Stimulated activated naive B cell treated with anti-CD40 and anti-IgM and Interleukin-4, amounts not matched to agents 10 μg/mL and 1 μg/mL and 100 μg/mL, for 72 hours (primary cell): ENCODE measurements at regions not wholly inside any gene's neighbourhood (a gene's known extent, or its start where the extent isn't known, plus 50 kb on each side); places are given as distances from the start of the nearest gene placed in this dataset.
"Not testable (repeated sequence)": the region's sequence is repeated elsewhere in the genome, so short reads cannot be mapped to it uniquely, and the experiment has no call there.

Source experiments
- ATAC-seq, 2 donors: fragments of 150-1000 bp; cut with Tn5 transposase; replicated peaks; 2 replicates each; pipeline ENCODE4 v1.10.0; 2021; ENCODE audit warnings: moderate library complexity in 1 of 2
- DNase-seq: peaks from one replicate; pipeline ENCODE4 v3.0.0; 2021
- H3K27ac Mint-ChIP-seq: one replicate; pipeline ENCODE4 v1.8.0; 2022; ENCODE audit warnings: mild to moderate bottlenecking, mixed read lengths
- H3K27me3 Mint-ChIP-seq, 2 donors: one replicate each; pipeline ENCODE4 v1.8.0; 2022; ENCODE audit warnings: mixed read lengths in 2 of 2
- H3K36me3 Mint-ChIP-seq, 2 donors: one replicate each; pipeline ENCODE4 v1.8.0; 2022; ENCODE audit warnings: mixed read lengths in 2 of 2, mild to moderate bottlenecking in 1 of 2
- H3K4me1 Mint-ChIP-seq, 2 donors: one replicate each; pipeline ENCODE4 v1.8.0; 2022; ENCODE audit warnings: mixed read lengths in 2 of 2, mild to moderate bottlenecking in 1 of 2
- H3K4me3 Mint-ChIP-seq, 2 donors: one replicate each; pipeline ENCODE4 v1.8.0; 2022; ENCODE audit warnings: mild to moderate bottlenecking in 2 of 2, mixed read lengths in 2 of 2, moderate library complexity in 1 of 2
- H3K9me3 Mint-ChIP-seq, 2 donors: one replicate each; pipeline ENCODE4 v1.8.0; 2022; ENCODE audit warnings: mixed read lengths in 2 of 2, mild to moderate bottlenecking in 1 of 2

DNA sequence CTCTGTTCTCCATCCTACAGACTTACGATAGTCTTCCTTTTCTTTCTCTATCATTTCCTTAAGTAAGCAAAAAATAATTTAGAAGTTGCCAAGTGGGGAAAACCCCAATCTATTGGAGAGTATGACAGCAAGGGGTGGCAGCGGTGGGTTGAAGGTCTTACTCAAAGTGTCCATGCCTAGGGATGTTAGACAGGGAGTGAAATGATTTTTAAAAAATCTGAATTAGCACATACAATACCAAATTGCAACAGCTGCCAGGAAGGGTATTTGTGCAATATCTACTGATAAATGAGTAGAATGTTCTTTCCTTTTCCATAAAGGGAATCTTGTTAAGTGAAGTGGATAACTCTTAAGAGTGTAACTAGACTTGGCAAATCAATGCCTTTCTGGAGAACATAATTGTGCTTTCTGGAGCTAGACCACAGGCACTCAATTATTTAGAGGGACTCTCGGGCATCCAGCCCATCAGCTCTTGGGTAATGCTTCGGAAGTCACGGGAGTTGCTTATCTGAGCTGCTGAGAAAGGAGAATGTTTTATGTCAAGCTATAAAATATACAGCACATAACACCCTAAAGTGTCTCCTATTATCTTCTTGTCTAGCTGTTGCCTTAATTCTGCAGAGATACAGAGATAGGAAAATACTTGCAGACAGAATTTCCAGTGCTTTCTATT, 151.5 kb downstream of the KCNJ2 start:
- Mint-ChIP-seq H3K36me3 (no peaks in the 10 kb centered on the region), H3K27ac (no peak overlapping the region), H3K4me3 (no peak overlapping the region), H3K4me1 (no peaks in the 10 kb centered on the region), H3K27me3 (peaks cover 8 to 10% of the 10 kb centered on the region in 2 donors), H3K9me3 (peaks cover 0 to 4% of the 10 kb centered on the region in 2 donors)
- DNase-seq (no peak), ATAC-seq (no peak)

DNA sequence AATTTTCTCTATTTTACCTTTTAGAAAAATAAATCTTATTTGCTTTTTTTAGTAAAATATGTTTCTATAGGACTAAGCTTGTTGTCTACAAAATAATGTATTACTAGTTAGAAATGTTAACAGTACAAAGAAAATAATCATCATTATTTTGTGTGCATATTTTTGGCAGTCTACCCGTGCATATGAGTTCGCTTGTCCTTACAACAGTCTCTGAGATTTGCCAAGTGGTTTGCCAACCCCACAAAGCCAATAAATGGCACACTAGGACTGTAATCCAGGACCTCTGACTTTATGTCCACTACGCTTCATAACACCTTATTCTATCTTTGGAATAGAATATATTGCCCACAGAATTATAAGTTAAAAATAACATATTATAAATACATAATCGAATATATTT, 152.0 kb downstream of the KCNJ2 start:
- Mint-ChIP-seq H3K4me3 (no peak overlapping the region), H3K36me3 (no peaks in the 10 kb centered on the region), H3K27ac (no peak overlapping the region), H3K4me1 (no peaks in the 10 kb centered on the region), H3K27me3 (peaks cover 8 to 10% of the 10 kb centered on the region in 2 donors), H3K9me3 (peaks cover 0 to 4% of the 10 kb centered on the region in 2 donors)
- ATAC-seq (no peak), DNase-seq (no peak)

DNA sequence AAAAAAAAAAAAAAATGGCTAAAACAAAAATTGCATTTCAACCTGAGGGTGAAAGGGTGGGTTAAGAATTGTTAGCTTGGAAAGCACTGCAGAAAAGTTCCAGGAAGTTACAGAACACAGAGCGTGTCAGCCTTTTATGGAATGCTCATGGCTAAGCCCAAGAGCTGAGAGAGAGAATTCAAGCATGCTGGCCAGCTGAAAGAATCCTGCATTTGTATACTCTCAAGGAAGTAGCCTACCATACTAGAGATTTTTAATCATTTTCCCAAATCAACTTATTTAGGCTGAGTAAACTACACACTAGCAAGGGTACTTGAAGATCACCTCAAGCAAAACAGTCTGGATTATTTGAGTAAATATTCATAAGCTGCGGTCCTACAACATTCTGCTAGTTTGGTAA, 153.9 kb downstream of the KCNJ2 start:
- Mint-ChIP-seq H3K27me3 (peaks cover 8 to 10% of the 10 kb centered on the region in 2 donors), H3K27ac (no peak overlapping the region), H3K36me3 (no peaks in the 10 kb centered on the region), H3K4me3 (no peak overlapping the region), H3K4me1 (no peaks in the 10 kb centered on the region), H3K9me3 (peaks cover 0 to 4% of the 10 kb centered on the region in 2 donors)
- no peak for DNase-seq
- no peak for ATAC-seq

DNA sequence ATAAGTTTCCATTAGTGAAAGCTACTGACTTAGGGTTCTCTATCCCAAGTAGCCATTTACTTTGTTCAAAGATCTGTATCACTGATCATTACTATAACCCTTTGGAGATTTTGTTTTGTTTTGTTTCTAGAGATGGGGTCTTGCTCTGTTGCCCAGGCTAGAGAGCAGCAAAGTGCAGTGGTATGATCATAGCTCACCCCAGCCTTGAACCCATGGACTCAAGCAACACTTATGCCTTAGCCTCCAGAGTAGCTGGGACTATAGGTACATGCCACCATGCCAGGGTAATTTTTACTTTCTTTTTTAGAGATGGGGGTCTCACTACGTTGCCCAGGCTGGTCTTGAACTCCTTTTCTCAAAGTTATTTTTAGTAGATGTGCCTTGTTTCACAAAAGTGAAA, 154.7 kb downstream of the KCNJ2 start:
- ATAC-seq: no peak
- H3K27me3 Mint-ChIP-seq: peaks cover 4 to 5% of the 10 kb centered on the region in 2 donors
- H3K4me1 Mint-ChIP-seq: no peaks in the 10 kb centered on the region
- peaks cover 0 to 2% of the 10 kb centered on the region in 2 donors for H3K9me3 Mint-ChIP-seq
- no peak overlapping the region for H3K4me3 Mint-ChIP-seq
- no peak overlapping the region for H3K27ac Mint-ChIP-seq
- no peak for DNase-seq
- H3K36me3 Mint-ChIP-seq: no peaks in the 10 kb centered on the region

DNA sequence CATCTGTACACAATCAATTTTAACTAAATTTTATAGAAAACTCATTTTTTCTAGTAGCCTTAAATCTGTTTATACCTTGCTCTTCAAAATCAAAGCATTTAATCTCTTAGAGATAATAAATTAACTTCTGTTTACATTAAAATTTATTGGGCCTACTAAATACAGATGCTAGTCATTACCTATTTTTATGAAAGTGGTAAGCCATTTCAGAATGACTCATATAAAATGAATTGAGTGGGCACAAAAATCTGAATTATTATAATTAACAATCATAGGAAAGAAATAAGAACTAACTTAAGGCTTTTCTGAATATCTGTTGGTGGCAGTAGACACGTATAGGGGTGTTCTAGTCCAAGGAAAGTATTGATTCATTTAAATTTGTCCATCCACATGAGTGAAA, 157.9 kb downstream of the KCNJ2 start:
- no peak overlapping the region for H3K27ac Mint-ChIP-seq
- H3K36me3 Mint-ChIP-seq: no peaks in the 10 kb centered on the region
- H3K27me3 Mint-ChIP-seq: peaks cover 0 to 4% of the 10 kb centered on the region in 2 donors
- ATAC-seq (no peak), DNase-seq (no peak)
- H3K4me3 Mint-ChIP-seq: no peak overlapping the region
- no peaks in the 10 kb centered on the region for H3K4me1 Mint-ChIP-seq
- peaks cover 0 to 2% of the 10 kb centered on the region in 2 donors for H3K9me3 Mint-ChIP-seq

DNA sequence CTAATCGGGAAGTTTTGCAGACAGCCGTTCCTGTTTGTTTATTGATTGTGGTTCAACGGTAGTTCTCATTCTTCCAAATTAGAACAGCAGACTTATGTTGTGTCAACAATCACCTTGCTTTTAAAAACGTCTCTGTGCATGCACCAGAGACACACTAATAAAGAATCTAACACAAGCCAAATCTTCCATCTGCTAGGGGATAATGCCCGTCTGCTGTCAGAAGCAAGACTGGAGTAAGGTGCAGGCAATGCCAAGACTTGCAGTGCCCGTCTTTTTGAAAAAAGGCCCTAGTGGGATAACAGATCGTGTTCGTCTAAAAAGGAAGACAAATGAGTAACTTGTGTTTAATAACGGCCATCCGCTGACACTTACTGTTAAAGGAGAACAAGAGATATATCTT, 158.4 kb downstream of the KCNJ2 start:
- Mint-ChIP-seq H3K27ac (no peak overlapping the region), H3K9me3 (no peaks in the 10 kb centered on the region), H3K4me3 (no peak overlapping the region), H3K36me3 (no peaks in the 10 kb centered on the region), H3K27me3 (peaks cover 0 to 1% of the 10 kb centered on the region in 2 donors), H3K4me1 (no peaks in the 10 kb centered on the region)
- DNase-seq: no peak
- no peak for ATAC-seq

DNA sequence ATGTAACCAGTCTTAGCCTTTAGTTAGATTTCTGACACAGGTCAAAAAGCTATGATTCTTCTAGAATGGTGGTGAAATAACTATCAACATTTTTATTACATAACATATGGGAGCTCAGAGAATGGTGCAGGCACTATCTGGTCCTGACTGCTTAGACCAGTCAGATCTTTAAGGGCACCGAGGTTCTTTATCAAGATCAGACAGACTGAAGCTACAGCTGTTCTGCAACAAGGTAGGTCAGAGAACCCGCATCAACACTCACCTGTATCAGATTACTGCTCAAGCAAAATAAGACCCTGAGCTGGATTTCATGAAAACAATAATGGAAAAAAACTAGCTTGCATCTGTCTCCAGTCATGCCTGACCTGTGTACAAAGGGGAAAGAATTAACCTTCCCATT, 160.4 kb downstream of the KCNJ2 start:
- no peaks in the 10 kb centered on the region for H3K4me1 Mint-ChIP-seq
- H3K4me3 Mint-ChIP-seq: no peak overlapping the region
- DNase-seq: no peak
- H3K27me3 Mint-ChIP-seq: no peaks in the 10 kb centered on the region
- no peak for ATAC-seq
- no peak overlapping the region for H3K27ac Mint-ChIP-seq
- H3K9me3 Mint-ChIP-seq: no peaks in the 10 kb centered on the region
- H3K36me3 Mint-ChIP-seq: no peaks in the 10 kb centered on the region

DNA sequence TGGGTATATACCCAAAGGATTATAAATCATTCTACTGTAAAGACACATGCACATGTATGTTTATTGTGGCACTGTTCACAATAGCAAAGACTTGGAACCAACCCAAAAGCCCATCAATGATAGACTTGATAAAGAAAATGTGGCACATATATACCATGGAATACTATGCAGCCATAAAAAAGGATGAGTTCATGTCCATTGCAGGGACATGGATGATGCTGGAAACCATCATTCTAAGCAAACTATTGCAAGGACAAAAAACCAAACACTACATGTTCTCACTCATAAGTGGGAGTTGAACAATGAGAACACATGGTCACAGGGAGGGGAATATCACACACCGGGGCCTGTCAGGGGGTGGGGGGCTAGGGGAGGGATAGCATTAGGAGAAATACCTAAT, 161.7 kb downstream of the KCNJ2 start:
- not testable (repeated sequence) for H3K4me3 Mint-ChIP-seq, H3K4me1 Mint-ChIP-seq, H3K9me3 Mint-ChIP-seq, H3K36me3 Mint-ChIP-seq, H3K27me3 Mint-ChIP-seq, DNase-seq, H3K27ac Mint-ChIP-seq, ATAC-seq

DNA sequence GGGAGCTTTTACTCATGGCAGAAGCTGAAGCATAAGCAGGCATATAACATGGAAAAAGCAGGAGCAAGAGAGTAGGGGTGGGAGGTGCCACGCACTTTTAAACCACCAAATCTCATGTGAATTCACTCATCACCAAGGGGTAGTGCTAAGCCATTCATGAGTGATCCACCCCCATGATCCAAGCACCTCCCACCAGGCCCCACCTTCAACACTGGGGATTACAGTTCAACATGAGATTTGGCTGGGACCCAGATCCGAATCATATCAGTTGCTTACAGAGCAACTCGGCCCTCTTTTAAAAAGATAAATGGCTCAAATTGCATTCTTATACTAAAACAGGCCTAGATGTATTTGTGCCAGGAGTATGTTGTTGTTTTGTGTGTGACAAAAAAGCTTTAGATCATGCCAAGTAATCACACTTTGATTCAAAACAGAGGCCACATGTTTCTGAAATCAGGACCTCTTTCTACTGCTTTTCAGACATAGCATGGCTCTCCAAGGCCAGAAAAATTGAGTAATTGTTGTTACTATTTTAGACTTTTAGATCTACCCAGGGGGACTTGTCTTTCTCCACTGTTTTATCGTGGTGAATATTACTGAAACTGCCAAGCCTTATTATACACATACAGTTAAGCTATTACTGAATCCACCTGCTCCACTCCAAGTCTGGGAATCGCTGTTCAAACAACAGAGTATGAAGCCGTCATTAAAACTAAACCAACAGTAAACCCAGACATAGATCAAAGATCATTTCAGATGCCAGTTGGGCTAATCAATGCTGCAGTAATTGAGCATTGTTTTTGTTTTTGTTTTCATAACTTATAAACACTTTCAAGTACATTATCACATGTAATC, 163.3 kb downstream of the KCNJ2 start:
- Mint-ChIP-seq H3K4me3 (no peak overlapping the region), H3K4me1 (no peaks in the 10 kb centered on the region), H3K27me3 (no peaks in the 10 kb centered on the region), H3K27ac (no peak overlapping the region), H3K9me3 (no peaks in the 10 kb centered on the region), H3K36me3 (no peaks in the 10 kb centered on the region)
- no peak for DNase-seq
- no peak for ATAC-seq

DNA sequence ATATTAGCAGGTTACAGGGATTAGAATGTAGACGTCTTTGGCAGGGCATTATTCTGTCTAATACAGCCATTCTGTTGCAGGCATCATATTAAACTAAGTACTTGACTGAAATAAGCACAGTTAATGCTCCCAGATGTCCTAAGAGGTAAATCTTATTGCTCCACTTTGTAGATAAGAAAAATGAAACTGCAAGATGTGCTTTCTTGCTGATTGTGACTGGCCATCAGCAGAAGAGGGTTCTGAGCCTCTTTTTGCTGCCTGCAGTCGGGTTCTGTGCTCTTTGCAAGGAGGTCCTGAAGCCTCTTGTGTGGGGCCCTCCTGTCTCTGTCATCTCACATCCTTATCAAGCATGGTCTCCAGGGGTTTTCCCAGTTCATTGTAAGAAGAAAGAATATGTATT, 167.1 kb downstream of the KCNJ2 start:
- no peak for DNase-seq
- Mint-ChIP-seq H3K27me3 (no peaks in the 10 kb centered on the region), H3K27ac (no peak overlapping the region), H3K4me1 (no peaks in the 10 kb centered on the region), H3K4me3 (no peak overlapping the region), H3K36me3 (no peaks in the 10 kb centered on the region), H3K9me3 (no peaks in the 10 kb centered on the region)
- no peak for ATAC-seq

DNA sequence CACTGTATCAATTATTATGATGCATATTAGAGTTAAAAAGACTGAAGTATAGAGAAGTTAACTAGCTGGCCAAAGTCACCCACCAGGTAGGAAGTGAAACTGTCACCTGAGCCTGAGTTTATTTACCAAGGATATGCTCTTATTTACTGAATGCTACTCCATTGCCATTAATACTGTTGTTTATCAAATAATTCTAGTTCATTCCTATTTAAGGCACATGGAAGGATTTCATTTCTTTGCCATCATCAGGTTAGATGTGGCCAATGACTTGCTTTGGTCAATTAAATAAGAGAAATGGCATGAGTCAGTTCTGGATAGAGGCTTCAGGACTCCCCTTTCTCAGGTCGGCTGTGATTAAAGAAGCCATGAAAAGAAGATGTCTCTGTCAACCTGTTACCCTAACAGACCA, 169.6 kb downstream of the KCNJ2 start:
- H3K4me3 Mint-ChIP-seq: no peak overlapping the region
- no peaks in the 10 kb centered on the region for H3K27me3 Mint-ChIP-seq
- ATAC-seq: no peak
- H3K27ac Mint-ChIP-seq: no peak overlapping the region
- no peaks in the 10 kb centered on the region for H3K36me3 Mint-ChIP-seq
- H3K9me3 Mint-ChIP-seq: peaks cover 0 to 3% of the 10 kb centered on the region in 2 donors
- no peak for DNase-seq
- peaks cover 2 to 6% of the 10 kb centered on the region in 2 donors for H3K4me1 Mint-ChIP-seq

DNA sequence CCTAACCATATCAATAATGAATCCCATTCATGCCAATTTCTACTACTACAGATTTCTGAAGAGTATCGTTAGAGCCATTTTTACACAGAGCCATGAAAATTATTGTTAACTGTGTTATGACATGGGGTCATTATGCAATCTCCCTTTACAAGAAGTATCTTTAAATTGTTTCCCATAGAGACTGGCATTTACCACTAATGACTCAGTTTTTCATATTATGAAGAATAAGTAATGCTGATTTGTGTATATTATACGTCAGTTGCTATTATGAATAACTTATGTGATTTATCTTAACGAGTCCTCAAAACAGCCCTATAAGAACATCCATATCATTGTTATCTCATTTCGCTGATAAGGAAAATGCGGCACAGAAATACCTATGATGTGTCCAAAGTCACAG, 173.8 kb downstream of the KCNJ2 start:
- DNase-seq (no peak), ATAC-seq (no peak)
- H3K9me3 Mint-ChIP-seq: peaks cover 0 to 3% of the 10 kb centered on the region in 2 donors
- no peaks in the 10 kb centered on the region for H3K36me3 Mint-ChIP-seq
- H3K27ac Mint-ChIP-seq: no peak overlapping the region
- no peak overlapping the region for H3K4me3 Mint-ChIP-seq
- peaks cover 2 to 13% of the 10 kb centered on the region in 2 donors for H3K4me1 Mint-ChIP-seq
- H3K27me3 Mint-ChIP-seq: no peaks in the 10 kb centered on the region

DNA sequence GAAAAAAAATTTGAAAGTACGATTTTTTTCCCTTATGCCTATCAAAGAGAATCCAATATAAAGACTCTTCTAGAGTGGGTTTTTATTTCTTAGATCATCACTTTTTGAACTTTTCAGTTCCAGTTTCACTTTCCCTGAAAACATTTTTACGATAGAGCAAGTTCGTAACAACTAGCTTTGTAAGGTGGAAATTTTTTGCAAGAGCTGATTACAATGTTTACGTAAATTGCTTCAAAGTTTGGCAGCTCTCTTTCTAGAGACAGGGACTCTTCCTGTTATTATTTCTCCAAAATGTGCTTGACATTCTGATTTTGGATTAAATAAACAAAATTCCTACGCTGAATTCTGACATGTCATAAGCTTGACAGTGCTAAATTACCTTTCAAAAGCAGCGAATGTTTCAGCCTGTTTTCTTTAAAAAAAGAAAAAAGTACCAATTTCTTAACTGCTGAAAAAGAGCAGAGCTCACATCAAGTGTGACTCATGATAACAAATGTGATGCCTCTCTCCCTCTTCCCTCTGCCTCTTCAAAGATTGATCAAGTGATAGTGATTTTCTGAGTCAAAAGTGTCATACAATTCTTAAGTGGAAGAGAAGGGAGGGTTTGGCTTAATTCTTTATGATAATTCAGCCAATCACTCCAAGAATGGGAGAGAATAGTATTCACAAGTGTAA, 175.2 kb downstream of the KCNJ2 start:
- H3K36me3 Mint-ChIP-seq: no peaks in the 10 kb centered on the region
- peak overlapping the region; percentile 22 to 27 for H3K4me3 Mint-ChIP-seq
- H3K4me1 Mint-ChIP-seq: peaks cover 2 to 13% of the 10 kb centered on the region in 2 donors
- H3K27me3 Mint-ChIP-seq: no peaks in the 10 kb centered on the region
- no peak overlapping the region for H3K27ac Mint-ChIP-seq
- DNase-seq: no peak
- H3K9me3 Mint-ChIP-seq: peaks cover 0 to 3% of the 10 kb centered on the region in 2 donors
- ATAC-seq: no peak

DNA sequence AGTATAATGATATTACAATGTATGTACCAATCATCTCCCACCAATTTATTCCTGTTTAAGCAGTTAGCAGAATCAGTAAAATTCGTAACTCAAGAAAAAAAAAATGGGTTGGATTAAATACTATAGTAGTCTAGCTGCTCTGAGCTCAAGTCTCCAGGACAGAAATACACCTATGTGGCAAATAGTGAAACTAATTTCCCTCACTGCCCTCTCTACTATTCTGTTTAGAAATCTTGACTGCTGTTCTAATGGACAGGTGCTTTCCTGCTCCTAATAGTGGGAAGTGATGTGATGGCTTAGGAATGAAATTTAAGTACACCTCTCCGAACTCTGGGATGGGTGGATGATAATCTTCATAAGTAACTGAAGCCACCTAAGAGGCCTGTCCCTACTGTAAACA, 175.7 kb downstream of the KCNJ2 start:
- H3K4me1 Mint-ChIP-seq: peaks cover 2 to 13% of the 10 kb centered on the region in 2 donors
- DNase-seq: no peak
- no peak overlapping the region for H3K4me3 Mint-ChIP-seq
- H3K36me3 Mint-ChIP-seq: no peaks in the 10 kb centered on the region
- no peaks in the 10 kb centered on the region for H3K27me3 Mint-ChIP-seq
- no peak for ATAC-seq
- peaks cover 0 to 3% of the 10 kb centered on the region in 2 donors for H3K9me3 Mint-ChIP-seq
- no peak overlapping the region for H3K27ac Mint-ChIP-seq
